ENCODE measurements at regions not wholly inside any gene's neighbourhood (a gene's known extent, or its start where the extent isn't known, plus 50 kb on each side); places are given as distances from the start of the nearest gene placed in this dataset.

- TF ChIP-seq YY1 (IDR thresholded peaks at IDR 0.05; ENCODE audit: extremely low read depth, insufficient replicate concordance, low read depth, low read length) (no peak), EZH2phosphoT487 (IDR thresholded peaks at IDR 0.05; ENCODE audit: borderline replicate concordance) (no peak), CTCF (IDR thresholded peaks at IDR 0.05 in 2 of 3, conservative IDR thresholded peaks at IDR 0.05 in 1 of 3; ENCODE audit: borderline replicate concordance in 1 of 3, insufficient read depth in 1 of 3, low read depth in 2 of 3, low read length in 2 of 3) (no peak), POLR2AphosphoS5 (IDR thresholded peaks at IDR 0.05; ENCODE audit: low read depth, low read length) (no peak), RAD21 (IDR thresholded peaks at IDR 0.05; ENCODE audit: low read depth) (no peak), CEBPB (IDR thresholded peaks at IDR 0.05; ENCODE audit: low read depth) (no peak), TCF7L2 (IDR thresholded peaks at IDR 0.05; ENCODE audit: borderline replicate concordance, extremely low read depth, insufficient read depth, insufficient read length) (no peak), POLR2A (IDR thresholded peaks at IDR 0.05; ENCODE audit: borderline replicate concordance, extremely low read depth, insufficient read depth, insufficient read length) (no peak), ZNF274 (IDR thresholded peaks at IDR 0.05; ENCODE audit: low read depth, low read length) (no peak), ATF3 (IDR thresholded peaks at IDR 0.05) (no peak), MAX (IDR thresholded peaks at IDR 0.05) (no peak), EZH2 (IDR thresholded peaks at IDR 0.05) (no peak), JUND (IDR thresholded peaks at IDR 0.05) (no peak)
Measured at GRCh38 chr11:29495676-29496075, 521.2 kb downstream of the KCNA4 start.
